Activated T-cell treated with anti-CD3 and anti-CD28 coated beads, Interleukin-2, amount 50 U/mL, for 48 hours (primary cell): ENCODE measurements at regions not wholly inside any gene's neighbourhood (a gene's known extent, or its start where the extent isn't known, plus 50 kb on each side); places are given as distances from the start of the nearest gene placed in this dataset.
"Not testable (repeated sequence)": the region's sequence is repeated elsewhere in the genome, so short reads cannot be mapped to it uniquely, and the experiment has no call there.

Experiments
- DNase-seq, 2 experiments: peaks; one replicate each; pipeline ENCODE4 v3.0.0-alpha.2; 2020

DNA sequence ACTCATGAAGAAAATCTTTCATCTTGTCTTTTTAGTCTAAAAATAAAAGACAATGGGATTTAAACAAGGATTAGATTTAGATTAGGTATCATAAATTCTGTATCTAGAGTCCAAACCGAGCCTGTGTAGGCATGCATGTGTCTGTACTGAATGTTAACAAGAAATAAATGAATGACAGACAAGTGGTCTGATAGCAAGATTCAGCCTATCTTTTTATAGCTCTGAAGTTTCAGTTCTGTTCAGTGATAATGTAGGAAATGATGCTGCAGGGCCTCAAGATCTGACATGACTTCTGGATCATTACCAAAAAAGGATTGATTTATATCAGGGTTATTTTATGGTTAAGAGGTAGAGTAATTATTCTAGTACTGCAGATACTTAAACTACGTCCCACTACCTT, 137.0 kb upstream of the ATP5MC3 start:
- no peak for DNase-seq

DNA sequence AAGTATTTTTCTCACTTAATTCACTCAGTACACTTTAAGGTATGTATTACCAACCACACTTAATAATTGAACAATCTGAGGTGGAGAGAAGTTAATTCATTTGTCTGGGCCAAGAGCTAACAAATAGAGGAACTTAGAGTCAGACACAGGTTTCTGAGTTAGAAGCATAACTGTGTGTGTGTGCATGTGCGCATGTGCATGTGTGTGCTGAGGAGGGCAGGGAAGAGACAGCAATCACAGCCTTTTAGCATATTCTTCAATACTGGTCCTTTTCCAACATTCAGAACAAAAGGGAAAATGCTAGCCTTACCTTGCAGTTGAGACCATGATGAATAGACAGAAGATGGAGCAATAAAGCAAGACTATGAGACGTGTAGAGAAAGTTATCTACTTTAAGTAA, 136.2 kb upstream of the ATP5MC3 start:
- DNase-seq, result no peak

DNA sequence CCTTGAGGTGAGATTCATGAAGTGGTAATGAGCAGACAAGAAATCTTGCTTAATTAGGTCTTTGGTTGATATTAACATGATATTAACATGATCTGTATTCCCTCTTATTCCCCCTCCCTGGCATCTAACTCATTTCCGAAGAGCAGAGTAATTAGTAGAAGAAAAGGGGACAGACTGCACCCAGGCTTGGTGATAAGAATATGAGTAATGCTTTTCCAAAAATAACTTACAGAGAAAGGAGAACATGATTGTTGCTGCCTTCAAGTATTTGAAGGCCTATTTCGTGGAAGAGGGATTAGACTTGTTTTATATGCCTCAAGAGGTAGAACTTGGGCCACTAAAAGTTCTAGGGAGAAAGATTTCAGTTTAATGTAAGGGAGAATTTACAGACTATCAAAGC, 130.6 kb upstream of the ATP5MC3 start:
- no peak for DNase-seq

GRCh38 chr2:175310813-175311504, 129.4 kb upstream of the ATP5MC3 start:
- no peak for DNase-seq

DNA sequence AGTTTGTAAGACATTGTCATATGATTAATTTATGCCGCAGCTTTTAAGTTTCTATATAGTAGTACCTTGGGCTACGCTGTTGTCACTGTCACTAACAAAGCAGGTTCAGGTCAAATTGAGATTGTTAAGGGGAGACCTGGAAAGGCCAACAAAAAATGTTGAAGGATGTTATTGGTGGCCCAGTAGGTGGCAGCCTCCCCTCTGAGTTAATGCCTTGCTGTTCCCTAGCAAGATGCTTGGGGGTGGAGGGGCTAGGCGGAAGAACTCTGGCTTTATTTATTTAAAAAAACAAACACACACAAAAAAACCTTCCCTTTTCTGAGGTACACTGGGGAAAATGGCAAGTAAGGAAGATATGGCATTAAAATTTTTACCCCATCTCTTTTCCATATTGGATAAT, 128.3 kb upstream of the ATP5MC3 start:
- no peak for DNase-seq

- DNase-seq, result no peak
These were observed 126.5 kb upstream of the ATP5MC3 start for GRCh38 chr2:175308005-175308404.

DNA sequence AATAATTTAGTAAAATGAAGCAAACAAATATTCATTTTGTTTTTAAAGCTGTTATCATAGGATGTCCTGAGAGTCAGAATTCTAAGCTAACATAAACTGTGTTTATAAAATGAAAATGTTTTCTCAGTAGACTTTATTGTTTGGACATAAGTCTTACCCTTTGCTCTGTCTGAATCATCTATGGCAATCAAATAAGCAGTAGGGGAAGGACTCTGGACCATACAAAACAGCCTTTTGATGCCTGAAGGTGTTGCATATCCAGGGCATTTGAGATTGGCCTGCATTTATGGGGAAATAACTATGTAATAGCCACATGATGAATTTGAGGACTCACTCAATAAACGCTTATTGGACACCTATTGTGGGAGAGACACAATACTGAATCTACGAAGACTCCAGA, 123.0 kb upstream of the ATP5MC3 start:
- no peak for DNase-seq

DNA sequence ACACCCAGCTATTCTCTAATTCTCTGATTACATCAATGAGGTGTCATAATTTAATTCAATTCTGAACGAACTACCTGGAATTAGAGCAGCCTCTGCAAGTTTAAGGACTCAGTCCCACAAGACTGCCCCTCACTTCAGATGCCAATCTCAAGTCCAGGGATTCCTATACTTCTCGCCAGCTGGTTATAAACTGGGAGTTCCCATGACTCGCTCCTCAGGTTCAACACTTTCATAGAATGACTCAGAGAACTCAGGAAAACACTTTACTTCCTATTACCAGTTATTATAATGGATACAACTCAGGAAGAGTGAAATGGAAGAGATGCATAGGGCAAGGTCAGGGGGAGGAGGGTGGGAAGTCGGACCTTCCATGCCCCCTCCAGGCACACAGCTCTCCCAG, 112.3 kb upstream of the ATP5MC3 start:
- DNase-seq, result no peak

DNA sequence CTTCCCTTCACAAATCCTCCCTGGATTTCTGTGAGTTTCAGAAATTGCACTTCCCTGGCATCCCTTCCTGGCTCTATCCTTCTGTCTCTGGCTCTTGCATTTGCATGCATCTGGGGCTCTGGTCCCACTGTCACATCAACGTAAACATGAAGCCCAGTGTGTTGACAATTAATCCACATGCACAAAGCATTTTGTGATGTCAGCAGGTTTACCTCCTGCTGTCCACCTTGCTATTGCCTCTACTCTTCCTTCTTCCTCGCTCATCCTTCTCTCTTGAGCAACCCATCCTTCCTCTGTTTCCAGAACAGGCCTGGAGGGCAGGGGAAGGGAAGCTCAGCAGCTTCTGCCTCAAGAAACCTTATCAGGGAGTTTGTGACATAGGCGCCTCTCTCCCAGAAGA, 111.7 kb upstream of the ATP5MC3 start:
- no peak for DNase-seq

DNA sequence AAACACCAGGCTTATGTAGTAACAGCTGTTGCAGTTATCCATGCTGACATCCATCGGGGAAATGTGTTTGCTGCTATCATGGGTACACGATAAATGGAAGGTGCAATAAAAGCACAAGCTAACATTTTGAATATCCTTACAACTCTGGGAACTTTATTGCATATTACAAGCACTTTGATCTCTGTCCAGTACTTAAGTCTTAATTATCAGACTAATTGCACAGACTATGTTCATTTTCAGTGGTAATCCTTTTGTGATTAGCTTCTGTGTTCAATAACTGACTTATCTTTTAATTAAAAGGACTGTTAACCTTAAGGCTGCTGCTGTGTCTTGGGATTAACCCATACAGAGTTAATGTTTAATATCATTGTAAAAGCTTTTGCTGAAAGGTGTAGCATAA, 101.4 kb upstream of the ATP5MC3 start:
- DNase-seq, result no peak

GRCh38 chr2:175282300-175282699, 100.8 kb upstream of the ATP5MC3 start:
- DNase-seq, result no peak

- no peak for DNase-seq
These were observed 96.3 kb upstream of the ATP5MC3 start for GRCh38 chr2:175277772-175278171.

- no peak for DNase-seq
These were observed 94.0 kb upstream of the ATP5MC3 start for GRCh38 chr2:175275539-175275938.

DNA sequence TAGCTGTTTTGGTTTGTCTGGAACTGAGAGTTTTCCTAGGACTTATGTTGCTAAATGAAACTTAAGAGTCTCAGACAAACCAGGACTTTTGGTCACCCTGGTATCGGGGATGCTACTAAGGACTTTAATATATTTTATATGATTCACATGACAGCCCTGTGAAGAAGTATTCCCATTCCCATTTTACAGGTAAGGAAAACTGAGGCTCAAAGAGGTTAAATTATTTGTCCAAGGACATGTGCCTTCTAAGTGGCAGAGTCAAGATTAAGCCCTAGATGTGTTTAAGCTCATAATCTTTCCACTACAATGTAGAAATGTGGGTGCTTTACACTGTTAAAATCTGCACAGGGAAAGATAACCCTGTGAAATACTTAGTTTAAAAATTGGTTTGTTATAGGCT, 77.7 kb upstream of the ATP5MC3 start:
- DNase-seq, result no peak

DNA sequence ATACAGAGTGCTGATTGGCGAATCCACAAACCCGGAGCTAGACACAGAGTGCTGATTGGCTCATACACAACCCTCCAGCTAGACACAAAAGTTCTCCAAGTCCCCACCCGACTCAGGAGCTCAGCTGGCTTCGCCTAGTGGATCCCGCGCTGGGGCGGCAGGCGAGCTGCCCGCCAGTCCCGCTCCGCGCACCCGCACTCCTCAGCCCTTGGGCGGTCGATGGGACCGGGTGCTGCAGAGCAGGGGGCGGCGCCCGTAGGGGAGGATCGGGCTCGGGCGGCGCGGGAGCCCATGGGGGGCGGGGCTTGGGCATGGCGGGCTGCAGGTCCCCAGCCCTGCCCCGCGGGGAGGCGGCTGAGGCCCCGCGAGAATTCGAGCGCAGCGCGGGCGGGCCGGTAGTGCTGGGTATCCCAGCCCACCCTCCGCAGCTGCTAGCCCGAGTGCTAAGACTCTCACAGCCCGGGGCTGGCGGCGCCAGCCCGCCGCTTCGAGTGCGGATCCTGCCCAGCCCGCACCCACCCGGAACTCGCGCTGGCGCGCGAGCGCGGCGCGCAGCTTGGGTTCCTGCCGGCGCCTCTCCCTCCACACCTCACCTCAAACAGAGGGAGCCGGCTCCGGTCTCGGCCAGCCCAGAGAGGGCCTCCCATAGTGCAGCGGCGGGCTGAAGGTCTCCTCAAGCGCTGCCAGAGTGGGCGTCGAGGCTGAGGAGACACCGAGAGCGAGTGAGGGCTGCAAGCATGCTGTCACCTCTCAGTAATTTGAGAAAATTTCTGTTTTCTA, 75.5 kb upstream of the ATP5MC3 start:
- DNase-seq, result no peak

GRCh38 chr2:175256391-175256790, 74.9 kb upstream of the ATP5MC3 start:
- DNase-seq, result not testable (repeated sequence)

- no peak for DNase-seq
These were observed 72.4 kb upstream of the ATP5MC3 start for GRCh38 chr2:175253871-175254270.

DNA sequence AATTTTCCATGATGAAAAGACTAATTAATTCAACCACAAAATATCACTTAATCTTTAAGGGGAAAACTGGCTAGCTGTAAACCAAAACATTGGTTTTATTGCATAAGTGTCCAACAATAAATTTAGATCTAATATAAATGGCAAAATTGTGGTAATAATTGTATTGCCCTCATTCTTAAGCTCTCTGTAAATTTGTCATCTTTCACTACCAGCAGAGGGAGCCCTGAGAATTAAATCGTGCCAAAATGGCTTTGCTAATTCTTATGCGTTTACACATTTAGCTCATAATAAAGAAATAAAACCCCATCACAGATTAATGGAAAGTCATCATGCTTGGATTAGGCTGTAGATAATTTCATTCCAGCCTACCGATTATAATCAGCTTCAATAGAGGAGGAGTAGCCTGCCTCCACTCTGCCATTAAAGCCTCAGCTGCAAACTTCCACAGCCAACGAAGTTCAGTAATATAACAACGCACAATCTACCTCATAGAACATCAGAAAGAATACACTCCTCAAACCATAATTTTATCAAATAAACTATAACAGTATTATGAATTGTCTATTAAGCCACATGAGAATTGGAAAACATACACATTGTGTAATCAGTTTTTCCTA, 70.0 kb upstream of the ATP5MC3 start:
- DNase-seq, result no peak

- no peak for DNase-seq
These were observed 65.6 kb upstream of the ATP5MC3 start for GRCh38 chr2:175247159-175247558.

DNA sequence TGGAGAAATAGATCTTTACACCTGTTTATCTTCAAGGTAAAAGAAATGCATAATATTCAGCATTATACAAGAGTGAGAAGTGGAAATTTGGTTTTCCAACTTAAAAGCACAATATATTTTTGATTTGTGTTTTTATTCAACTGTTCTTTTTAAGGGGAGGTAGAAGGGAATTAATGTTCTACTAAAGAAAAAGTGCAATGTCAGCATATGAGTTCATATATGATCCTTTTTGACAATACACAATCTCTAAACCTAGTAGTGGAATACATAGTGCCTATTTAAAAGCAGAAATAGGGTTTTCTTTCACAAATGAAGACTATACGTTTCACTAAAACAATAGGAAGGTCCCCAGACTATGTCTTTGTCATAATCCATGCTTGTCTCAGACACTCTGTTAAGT, 63.2 kb upstream of the ATP5MC3 start:
- no peak for DNase-seq

DNA sequence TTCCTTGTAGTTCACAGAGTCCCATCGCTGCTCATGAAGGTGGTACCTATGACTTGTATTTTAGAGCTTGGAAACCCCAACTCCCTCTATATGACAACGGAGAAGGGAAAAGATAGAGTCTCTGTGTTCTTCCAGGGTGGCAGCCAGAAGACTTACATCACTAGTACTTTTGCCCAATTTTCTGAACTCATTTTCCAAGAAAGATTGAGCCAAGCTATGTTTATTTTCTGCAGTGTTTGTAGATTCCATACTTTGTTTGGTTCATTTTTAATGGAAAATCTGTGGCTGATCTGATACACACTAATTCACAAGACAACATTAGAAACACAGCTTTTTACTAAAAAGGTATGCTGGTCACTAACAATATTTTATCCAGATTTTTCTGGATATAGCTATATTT, 60.2 kb upstream of the ATP5MC3 start:
- DNase-seq, result no peak

- DNase-seq, result not testable (repeated sequence)
These were observed 58.5 kb upstream of the ATP5MC3 start for GRCh38 chr2:175240033-175240432.

GRCh38 chr2:175236930-175237329, 55.4 kb upstream of the ATP5MC3 start:
- no peak for DNase-seq

- DNase-seq, result no peak
These were observed 53.1 kb upstream of the ATP5MC3 start for GRCh38 chr2:175234650-175235049.
